DND-41 (cell line): ENCODE measurements at regions not wholly inside any gene's neighbourhood (a gene's known extent, or its start where the extent isn't known, plus 50 kb on each side); places are given as distances from the start of the nearest gene placed in this dataset.

Experiments
- CTCF ChIP-seq: IDR thresholded peaks from 2 replicates; pipeline ENCODE4 v1.5.1; 2012; ENCODE audit warnings: borderline replicate concordance, low read length, moderate library complexity, mild to moderate bottlenecking; ENCODE audit not compliant: poor library complexity, severe bottlenecking; ENCODE audit errors: extremely low read depth
- EZH2 ChIP-seq: IDR thresholded peaks from 3 replicates; pipeline ENCODE4 v1.6.1; 2012; ENCODE audit warnings: borderline replicate concordance, low read depth, mild to moderate bottlenecking, moderate library complexity, low read length, inconsistent platforms; ENCODE audit not compliant: severe bottlenecking

- TF ChIP-seq CTCF (no peak), EZH2 (no peak)
Measured at GRCh38 chr5:51731421-51732029, 348.3 kb downstream of the ISL1 start.
